GM21367 (cell line): ENCODE measurements at regions not wholly inside any gene's neighbourhood (a gene's known extent, or its start where the extent isn't known, plus 50 kb on each side); places are given as distances from the start of the nearest gene placed in this dataset.

ENCODE experiments used
- ATAC-seq: cut with Tn5 transposase; IDR thresholded peaks from one replicate; pipeline ENCODE4 v1.9.1; 2021; ENCODE audit not compliant: unreplicated experiment

- ATAC-seq: no peak
Observed at GRCh38 chrX:39125834-39126233, 324.6 kb downstream of the MID1IP1 start.

GRCh38 chrX:39133971-39134370 is 332.7 kb downstream of the MID1IP1 start:
- peak; percentile 53 for ATAC-seq

DNA sequence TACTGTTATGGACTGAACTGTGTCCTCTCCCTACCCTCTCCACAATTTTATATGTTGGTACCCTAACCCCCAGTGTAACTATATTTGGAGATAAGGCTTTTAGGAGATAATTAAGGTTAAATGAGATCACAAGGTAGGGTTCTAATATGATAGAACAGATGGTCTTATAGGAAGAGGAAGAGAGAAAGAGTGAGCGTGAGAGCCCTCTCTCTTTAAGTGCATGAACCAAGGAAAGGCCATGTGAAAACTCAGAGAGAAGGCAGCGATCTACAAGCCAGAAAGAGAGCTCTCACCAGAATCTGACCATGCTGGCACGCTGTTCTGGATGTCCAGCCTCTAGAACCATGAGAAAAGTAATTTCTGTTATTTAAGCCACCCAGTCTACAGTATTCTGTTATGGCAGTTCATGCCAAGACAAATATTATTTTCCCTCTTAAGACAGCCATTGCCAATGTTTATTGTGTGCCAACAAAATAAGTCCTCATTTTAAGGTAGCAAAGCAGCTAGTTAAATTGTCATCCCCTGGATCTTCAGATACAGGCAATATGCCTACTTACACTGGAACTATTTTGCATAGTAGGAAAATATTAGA is 336.2 kb downstream of the MID1IP1 start:
- ATAC-seq: no peak

DNA sequence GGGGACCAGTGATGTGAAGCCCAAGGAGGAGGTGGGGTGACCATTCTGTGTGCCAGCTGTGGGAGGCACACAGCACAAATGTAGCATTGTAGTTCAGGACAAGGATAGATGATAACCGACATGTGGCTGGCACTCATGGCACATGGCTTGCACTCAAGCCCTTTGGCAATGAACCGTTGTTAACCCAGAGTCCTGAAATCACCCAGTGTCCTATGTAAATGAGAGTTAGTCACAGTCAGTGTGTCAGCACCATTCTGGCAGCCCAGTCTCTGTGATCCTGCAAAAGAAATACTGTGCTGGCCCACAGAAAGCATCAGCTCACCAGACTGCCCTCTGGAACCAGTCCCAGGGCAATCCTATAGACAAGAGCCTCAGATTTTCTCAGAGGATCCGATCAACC is 339.3 kb downstream of the MID1IP1 start:
- no peak for ATAC-seq

DNA sequence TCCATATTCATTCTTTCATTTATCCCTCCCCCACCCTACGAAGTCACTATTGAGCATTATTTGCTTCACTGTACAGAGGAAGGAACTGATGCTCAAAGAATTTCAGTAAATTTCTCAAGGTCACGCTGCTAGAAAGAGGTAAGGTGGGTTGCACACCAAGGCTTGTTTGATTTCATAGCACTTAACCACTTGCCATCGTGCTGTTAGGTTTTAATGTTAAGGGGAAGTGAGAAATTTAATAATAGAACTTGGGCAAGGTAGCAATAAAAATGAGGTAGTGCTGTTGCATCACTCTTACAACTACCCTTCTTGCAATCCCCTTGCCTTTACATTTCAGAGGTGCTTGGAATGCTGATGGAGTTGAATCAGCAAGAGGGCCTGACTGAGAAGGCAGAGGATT is 343.1 kb downstream of the MID1IP1 start:
- ATAC-seq: peak; percentile 66

GRCh38 chrX:39144956-39145355 is 343.7 kb downstream of the MID1IP1 start:
- ATAC-seq: no peak

DNA sequence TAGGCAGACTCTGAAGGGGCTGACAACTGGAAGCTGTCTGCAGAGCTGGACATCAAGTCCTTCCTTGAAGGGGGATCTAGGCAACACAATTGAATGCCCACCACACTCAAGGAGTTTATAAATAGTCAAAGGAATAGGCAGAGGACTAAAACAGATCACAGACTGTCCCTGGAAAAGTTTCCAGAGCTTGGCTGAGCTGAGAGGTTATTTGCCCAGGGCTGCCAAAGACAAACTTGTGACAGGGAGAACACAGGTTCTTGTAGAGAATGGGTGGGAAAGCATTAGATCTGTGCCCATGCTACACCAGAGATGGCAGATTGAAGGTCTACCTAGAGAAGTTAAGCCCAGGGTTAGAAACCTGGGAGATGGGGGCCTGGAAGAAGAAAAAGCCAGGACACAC is 344.6 kb downstream of the MID1IP1 start:
- no peak for ATAC-seq

DNA sequence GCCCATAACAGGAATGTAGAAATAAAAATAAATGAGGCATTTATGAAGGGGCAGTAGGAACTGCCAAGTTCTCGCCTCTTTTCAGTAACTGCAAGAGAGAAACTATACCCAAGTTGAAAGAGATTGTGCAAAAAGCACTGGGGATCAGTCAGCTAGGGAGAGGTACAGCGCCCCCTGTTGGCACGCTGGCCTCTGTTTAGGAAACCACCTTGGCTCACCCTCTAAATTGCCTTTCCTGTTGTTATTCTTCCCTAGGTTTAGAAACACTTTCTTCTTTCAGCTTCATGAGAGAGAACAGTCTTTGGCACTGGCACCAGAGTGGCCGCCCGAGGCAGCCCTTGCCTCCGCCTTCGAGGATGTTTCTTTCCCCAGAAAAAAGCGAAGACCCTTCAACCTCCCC is 348.5 kb downstream of the MID1IP1 start:
- ATAC-seq: no peak

- ATAC-seq: no peak
Observed at GRCh38 chrX:39150220-39150619, 349.0 kb downstream of the MID1IP1 start.

GRCh38 chrX:39150621-39151020 is 349.4 kb downstream of the MID1IP1 start:
- no peak for ATAC-seq

DNA sequence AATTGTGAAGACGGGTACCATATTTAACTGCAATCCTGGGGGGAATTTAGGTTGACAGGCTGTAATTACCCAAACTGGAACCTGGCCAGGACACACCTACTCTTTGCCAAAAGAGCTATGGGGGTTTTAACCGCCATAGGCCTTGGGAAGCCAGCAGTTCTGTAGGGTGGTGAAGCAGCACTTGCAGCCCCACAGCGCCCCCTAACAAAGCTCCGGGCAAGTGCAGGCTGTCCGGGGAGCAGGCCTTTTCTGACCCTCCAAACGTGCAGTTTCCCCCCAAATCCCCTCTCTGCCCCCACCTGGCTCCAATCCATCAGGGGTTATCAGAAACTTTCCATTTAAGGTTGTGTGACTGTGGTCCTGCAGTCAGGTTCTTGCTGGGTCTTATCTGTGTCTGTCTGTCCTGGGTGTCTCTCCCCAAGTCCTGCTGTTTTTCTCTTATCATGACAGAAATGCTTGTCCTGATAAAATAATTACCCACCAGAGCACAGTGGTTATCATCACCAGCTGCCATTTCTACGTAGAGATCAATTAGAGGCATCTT is 350.9 kb downstream of the MID1IP1 start:
- no peak for ATAC-seq

DNA sequence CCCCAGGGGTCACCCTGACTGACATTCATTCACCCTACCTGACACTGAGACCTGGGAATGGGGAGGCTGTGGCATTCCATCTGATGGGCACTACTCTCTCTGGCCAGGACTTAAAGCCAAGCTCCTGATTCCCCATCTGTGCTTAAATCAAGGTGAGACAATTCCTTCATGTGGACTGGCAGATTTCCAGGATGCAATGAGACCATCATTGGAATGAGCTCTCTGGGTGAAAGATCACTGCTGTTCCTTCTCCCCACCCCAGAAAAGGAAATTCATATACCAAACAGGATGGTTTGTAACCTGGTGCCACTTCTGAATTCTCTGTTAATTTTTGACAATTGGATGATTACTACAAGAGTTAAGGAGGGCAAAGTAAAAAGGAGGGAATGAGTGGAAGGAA is 354.8 kb downstream of the MID1IP1 start:
- ATAC-seq: no peak

DNA sequence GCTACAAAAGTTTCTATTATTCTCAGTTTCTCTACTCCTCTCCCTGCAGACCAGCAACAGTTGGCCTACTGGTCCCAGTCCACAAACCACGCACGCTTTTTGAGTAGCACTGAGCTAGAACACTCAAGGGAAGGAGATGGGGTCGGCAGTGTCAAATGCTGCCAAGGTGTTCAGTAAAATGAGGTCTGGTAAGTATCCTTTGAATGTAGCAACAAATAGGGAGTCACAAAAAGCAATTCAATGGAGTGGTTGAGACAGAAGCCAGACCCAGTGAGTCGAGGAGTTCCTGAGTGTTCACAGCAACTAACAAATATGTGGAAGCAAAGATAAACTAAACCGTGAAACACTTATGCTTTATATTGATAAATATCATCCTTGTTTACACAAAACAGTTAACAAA is 355.7 kb downstream of the MID1IP1 start:
- ATAC-seq: no peak

DNA sequence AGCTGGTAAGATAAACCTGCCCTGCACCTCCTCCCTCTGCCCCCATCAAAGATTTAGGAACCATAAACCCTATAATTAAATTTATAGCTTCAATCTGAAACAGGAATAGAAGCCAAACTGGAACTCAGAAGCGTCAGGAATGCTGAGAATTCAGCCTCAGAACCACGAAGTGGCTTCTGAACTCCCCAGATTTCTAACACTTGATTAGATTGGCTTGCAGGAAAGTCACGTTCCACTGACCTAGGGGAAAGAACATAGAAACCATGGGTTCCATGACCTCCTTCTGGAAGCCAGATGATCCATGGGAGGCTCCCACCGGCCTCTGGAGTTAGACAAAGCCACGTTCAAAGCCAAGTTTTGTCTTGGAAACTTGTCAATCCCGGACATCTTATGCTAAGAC is 356.5 kb downstream of the MID1IP1 start:
- no peak for ATAC-seq

DNA sequence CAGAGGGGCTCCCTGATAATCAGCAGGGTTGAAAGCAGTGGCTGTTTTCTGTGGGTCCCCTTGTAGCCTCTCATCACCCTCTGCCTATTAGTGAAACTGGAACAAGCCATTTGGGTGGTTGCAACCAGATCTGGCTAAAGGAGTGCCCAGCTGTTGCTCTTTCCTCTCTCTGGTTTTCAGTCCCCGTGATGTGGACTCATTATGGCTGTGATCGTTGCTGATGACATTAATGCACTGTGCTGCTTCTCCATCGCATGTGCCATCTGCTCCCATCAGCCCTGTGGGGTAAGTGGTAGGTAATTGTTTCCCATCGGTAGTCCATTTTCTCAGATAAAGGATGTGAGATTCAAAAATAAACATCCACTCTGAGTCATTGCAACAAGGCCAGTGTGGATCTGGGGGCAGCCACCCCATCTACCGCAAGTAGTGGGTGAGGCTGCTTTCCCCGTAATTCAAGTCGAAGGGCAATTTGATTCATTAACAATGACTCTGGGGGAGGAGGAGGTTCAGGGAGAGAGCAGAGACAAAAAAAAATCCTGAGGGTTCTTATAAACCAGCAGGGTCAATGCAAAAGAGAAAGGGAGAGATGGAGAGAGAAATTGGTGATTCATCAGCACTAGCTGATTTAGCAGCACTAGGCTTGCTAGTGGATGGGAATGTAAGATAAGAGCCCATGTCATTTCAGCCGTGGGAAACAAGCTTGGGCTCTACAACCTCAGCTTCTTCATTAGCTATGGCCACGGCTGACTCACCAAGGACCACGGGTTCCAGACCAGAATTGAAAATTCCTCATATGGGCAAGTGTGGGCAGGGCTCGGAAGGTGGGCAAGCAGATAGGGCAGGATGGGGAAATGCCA is 357.8 kb downstream of the MID1IP1 start:
- no peak for ATAC-seq

- ATAC-seq: no peak
Observed at GRCh38 chrX:39159921-39160507, 358.8 kb downstream of the MID1IP1 start.

GRCh38 chrX:39161611-39162255 is 360.5 kb downstream of the MID1IP1 start:
- no peak for ATAC-seq

DNA sequence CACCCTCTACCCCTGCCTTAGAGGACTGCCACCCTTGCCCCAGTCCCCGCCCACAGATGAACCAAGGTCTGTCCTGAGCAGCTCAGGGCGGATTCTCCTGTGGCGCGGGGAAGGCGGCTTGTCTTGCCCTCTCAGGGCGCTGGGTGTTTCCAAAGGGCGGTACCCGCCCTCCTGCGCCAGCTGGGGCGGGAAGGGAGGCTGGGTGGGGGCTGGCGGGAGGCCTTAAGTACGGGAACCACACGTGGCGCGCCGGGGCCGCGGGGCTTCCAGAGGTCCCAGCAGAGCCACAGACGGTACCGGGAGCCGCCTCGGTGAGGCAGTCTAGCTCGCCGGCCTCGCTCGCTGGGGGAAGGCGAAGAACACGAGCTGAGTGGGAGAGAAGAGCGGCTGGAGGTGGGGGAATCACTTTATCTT is 361.1 kb downstream of the MID1IP1 start:
- ATAC-seq: no peak

DNA sequence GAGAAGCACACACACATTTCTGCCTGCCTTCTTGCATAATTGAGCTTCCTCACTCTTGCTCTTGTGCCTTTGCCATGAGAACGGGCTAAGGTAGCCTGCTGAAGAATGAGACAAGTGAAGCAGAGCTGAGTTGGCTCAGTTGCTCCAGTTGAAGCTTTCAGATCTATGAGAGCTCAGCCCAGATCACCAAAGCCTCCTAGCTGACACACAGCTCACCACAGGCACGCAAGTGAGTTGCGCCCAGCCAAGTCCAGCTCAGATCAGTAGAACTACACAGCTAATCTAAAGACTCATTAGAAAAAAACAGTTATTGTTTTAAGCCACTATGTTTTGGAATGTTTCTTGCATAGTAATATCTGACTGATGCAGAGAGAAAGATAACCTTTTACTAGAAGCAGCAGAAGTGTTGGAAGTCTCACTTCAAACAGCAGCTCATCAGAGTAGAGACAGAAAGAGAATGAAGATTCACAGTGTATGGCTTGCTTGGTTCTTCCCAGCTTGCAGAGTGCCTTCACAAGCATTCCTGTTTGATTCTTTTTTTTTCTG is 362.4 kb downstream of the MID1IP1 start:
- ATAC-seq: no peak

GRCh38 chrX:39164212-39164611 is 363.0 kb downstream of the MID1IP1 start:
- ATAC-seq: no peak

DNA sequence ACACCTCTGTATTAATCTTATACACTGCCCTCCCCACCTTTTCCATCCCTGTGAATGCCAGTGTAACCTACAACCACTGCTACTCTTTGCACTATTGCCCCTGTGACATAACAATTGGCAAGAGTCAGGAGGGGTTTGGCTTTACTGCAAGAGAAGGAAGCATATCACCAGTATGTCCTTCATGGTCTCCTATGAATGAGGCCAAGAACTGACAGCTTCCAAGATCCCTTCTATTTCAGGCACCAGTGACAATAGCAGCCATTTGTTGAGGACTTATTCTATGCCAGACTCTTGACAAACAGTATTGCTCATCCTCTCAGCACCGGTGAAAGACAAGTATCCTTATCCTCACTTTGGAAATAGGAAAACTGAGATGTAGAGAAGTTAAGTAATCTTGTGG is 363.9 kb downstream of the MID1IP1 start:
- ATAC-seq: no peak
